ENCODE measurements at regions not wholly inside any gene's neighbourhood (a gene's known extent, or its start where the extent isn't known, plus 50 kb on each side); places are given as distances from the start of the nearest gene placed in this dataset.

DNA sequence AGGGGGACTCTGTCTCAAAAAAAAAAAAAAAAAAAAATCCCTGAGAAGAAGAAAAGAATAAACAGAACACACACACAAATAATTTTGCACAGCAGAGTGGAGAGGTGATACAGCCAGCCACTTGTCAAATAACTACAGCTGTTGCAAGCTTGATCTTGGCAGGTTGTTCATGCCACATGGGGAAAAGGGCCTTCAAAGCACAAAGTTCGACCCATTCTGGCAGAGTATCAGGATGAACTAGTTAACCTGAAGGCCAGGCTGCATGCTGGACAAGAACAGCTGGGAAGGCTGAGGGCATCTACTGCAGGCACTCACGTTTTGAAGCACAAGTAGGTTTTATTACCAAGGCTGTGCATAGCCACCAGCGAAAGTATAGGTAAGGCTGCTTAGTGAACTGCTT, 104.1 kb downstream of the KCTD15 start:
- no peak for DNase-seq

DNA sequence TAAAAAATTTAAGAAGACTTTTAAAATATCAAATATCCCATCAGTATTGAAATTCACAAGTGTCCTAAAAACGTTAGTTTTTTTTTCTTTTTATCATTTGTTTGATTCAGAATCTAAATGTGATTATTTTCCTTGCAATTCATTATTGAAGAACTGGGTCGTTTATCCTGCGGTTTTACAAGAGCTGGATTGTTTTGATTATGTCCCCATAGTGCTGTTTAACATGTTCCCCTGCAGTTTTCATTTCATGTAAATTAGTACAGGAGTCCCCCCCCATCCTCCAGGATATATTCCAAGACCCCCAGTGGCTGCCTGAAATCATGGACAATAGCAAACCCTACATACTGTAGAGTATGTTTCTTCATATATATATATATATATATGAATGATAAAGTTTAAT, 105.7 kb downstream of the KCTD15 start:
- DNase-seq, result no peak

DNA sequence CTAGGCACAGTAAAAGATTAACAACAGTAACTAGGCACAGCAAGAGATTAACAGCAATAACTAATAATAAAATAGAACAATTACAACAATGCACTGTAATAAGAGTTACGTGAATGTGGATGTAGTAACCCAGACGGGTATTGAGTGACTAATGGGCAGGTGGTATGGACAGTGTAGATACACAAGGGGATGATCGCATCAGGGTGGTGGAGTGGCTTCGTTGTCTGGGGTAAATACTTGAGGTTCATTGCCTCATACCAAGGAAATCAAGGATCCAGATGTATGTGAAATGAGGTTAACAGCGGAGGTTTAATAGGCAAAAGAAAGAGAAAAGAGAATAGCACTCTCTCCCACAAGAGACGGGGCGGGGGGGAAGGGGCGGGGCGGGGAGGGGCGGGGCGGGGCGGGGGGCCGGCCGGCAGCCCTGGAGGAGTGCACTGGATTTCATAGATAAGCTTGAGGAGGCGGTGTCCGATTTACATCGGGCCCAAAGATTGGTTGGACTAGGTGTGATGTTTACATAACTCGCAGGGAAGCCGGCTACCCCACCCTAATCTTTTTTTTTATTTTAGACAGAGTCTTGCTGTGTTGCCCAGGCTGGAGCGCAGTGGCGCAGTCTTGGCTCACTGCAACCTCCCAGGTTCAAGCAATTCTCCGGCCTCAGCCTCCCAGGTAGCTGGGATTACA, 106.3 kb downstream of the KCTD15 start:
- DNase-seq, result no peak

DNA sequence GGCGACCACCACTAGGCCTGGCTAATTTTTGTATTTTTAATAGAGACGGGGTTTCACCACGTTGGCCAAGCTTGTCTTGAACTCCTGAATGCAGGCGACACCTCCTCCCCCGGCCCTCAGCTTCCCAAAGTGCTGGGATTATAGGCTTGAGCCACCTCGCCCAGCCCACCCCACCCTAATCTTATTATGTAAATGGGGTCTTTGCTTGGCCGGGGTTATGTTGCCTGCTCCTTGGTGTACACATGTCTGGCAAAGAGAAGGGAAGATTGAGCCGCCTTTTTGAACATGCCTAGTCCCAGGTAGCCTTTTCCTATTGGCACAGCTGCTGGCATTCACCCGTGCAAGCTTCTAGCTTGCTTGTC, 106.8 kb downstream of the KCTD15 start:
- no peak for DNase-seq

DNA sequence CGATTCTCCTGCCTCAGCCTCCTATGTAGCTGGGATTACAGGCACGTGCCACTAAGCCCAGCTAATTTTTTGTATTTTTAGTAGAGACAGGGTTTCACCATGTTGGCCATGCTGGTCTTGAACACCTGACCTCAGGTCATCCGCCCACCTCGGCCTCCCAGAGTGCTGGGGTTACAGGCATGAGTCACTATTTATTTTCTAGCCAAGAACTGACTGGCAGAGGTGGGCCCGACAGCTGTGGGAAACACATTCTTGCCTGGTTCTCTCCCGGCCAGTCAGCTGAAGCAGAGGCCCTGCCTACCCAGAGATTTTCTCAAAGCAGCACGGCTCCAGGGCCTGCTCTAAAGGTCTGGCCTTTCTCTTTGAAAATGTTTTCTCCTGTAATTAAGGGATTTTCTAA, 108.0 kb downstream of the KCTD15 start:
- no peak for DNase-seq

DNA sequence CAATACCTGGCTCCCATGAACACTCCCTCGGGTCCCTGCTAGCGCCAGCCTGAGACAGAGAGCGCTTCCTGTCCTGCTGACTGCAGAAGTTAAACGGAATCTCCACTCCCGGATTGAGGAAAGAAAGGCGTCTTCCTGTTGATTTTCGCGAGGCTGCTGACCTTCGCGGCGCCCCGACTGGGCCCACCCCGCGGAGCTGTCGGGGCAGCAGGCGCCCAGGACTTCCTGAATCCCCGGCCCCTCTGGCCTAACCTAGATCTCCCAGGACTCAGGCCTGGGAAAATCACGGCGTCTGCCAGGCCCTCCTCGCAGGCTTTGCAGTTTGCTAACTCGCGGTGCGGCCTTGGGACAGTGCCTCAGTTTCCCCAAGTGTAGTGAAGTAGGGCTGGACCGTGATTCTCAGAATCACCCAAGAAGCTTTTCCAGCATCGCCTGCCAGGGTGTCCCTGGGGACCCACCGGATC, 108.8 kb downstream of the KCTD15 start:
- DNase-seq, result no peak

DNA sequence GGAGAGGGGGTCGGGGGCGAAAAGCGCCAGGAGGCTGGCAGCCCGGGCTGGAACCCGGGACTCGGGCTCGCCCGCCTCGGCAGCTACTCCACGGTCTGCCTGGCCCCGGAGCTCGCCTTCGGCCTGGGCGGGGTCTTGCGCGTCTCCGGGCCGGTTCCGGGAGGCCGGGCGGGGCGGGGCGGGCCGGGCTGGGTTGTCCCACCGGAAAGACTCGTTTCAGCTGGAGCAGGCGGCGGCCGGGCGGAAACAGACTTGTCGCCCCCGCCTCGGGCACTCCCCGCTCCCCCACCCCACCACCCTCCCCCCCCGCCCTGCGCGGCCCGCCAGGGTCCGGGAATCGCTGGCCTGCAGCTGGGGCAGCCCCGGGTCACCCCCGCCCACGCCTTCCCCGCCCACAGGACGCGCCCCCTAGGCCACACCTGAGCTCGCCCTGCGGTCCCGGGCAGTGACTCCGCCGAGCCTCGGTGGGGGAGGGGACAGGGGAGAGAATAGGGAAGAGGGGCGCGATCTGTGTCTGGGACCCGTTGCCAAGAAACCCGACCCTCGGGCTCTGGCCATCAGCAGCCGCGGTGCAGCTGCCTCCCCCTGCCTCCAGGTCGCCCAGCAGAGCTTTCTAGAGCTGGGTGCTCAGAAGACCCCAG, 109.4 kb downstream of the KCTD15 start:
- DNase-seq, result no peak

DNA sequence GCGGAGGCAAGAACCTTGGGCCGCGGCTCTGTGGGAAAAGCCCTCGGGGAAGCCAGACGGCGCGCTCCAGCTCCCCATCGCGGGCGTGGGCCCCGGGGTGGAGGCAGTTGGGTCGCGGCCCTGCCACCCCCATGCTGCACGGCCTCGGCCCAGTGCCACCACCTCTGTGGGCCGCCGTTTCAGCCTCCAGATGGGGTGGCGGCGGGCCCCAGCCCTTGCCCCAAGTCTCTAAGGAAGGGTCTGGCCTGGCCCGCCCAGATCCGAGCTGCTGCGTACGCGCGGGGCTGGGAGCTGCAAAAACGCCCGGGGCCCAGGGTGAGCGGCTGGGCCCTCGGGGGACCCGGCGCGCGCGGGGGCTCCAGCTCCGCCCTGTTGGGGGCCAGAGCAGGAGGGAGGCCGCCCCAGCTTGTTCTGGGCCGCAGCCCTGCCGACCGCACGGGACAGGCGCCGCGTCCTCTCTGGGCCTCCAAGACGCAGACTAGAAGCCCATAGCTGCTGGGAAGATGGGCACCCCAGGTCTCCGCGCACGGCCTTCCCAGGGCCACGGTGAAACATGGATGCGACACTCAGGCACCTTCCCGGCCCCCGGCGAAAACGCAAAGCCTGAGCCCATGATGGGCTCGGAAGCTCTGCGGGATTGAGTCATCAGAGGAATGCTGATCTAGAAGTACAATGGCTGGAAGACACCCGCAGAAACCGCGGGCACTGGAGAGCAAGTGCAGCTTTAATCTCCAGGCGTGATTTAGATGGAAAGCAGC, 110.1 kb downstream of the KCTD15 start:
- no peak for DNase-seq

DNA sequence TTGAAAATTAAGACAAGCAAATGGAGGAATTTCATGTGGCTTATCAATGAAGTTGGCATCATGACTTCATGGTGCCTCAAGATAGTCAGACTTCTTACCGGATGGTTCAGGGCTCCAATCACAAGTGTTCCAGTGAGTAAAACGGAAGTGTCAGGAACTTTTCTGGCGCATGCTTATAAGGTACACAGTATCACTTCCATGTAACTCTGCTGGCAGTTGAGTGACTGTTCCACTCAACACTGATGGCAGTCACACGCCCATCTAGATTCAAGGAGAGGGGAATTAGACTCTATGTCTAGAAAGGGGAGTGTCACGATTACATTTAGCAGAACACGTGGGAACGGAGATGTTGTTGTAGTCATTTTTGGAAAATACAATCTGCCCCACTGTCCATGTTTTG, 114.3 kb downstream of the KCTD15 start:
- no peak for DNase-seq

DNA sequence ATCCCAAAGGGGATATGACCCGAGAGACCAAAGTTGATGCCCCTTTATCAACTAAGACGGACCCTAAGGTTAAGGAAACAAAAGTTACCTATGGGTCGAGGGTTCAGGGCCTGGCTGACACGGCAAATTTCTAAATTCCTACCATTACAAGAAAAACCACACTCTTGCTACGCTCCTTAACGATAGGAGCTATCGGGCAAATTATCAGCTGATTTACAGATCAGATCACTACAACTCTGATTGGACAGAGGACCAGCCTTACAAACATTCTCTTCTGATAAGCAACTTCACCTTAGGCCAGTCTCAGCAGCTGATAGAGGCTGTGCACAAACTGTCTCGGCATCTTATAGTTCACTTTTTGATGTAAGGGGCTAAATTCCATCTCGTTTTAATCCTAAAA, 117.9 kb downstream of the KCTD15 start:
- no peak for DNase-seq

DNA sequence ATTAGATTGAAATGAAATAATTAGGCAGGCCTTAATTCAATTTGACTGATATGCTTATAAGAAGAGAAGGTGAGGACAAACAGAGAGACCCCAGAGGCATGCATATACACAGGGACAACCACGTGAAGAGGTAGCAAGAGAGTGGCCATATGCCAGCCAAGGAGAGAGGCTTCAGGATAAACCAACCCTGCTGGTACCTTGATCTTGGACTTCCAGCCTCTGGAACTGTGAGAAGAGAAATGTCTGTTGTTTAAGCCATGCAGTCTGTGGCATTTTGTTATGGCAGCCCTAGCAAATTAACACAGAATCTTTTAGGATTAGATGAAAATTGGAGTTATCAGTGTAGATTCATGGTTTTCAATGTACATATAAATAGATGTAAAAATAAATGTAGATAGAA, 120.1 kb downstream of the KCTD15 start:
- DNase-seq, result no peak

DNA sequence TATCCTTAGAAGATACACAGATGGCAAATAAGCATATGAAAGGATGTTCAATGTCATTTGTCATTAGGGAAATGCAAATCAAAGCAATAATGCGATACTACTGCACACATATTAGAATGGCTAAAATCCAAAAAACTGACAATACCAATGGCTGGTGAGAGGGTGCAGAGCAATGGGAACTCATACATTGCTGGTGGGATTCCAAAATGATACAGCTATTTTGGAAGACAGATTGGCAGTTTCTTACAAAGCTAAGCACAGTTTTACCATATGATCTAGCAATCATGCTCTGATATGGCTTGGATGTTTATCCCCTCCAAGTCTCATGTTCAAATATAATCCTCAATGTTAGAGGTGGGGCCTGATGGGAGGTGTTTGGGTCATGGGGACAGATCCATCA, 122.6 kb downstream of the KCTD15 start:
- no peak for DNase-seq

DNA sequence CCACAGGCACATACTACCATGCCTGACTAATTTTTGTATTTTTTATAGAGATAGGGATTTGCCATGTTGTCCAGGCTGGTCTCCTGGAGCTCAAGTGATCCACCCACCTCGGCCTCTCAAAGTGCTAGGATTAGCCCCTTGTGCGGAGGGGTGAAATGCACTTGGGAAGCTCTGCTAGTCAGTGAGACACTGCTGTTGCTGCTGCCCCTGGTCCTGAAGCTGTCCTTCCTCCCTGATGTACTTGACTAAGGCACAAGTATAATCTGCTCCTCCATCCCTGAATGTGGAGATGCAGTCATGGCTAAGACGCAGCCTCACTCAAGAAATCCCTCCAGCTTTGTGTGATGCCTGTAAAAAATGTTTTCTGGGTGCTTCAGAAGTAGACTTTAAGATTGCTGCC, 124.5 kb downstream of the KCTD15 start:
- DNase-seq, result no peak

DNA sequence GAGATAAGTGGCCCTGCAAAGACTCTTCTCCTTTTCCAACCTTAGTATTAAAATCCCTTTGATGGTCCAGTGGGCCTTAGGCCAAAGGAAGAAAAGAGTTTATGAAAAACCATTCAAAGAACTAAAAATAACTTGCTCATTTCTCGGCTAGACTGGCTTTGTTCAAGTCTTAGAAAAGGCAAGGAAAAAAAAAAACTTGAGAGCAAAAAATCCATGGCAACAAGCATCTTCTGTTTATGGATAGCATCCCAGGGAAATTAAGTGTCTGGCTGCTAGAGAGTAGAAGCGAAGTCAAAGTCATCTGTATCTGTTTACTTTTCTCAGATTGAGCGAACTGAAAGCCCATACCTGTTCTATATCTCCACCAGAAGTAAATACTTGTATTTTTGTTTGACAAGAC, 129.6 kb downstream of the KCTD15 start:
- DNase-seq, result no peak

DNA sequence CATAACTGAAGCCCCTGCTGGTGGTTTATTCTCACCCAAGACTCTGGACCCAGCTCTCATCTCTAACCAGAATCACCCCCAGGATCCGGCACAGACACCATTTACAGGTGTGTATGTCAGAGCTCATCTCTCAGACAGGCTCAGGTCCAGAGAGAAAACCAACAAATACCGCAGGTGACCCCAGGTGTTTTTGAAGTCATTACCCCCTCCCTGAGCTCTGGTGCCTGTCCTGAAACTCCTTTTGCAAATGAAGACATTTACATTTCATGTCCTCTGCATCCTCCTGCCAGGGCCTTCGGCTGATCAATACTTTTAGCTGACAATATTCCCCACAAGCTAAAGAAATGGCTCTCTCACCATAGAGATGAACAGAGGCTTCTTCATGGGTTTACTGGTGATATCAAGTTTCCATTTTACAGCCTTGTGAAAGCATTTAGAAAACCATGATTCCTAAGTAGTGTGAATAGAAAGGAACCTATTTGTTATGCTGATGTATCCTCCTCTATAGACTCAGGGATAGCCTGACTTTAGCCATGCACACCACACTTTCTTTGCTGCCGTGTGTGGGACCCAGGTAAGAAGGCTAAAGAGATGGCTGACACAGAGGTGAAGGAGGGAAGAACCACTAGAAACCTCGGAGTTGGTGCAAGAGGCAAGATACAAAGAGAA, 131.3 kb downstream of the KCTD15 start:
- no peak for DNase-seq

DNA sequence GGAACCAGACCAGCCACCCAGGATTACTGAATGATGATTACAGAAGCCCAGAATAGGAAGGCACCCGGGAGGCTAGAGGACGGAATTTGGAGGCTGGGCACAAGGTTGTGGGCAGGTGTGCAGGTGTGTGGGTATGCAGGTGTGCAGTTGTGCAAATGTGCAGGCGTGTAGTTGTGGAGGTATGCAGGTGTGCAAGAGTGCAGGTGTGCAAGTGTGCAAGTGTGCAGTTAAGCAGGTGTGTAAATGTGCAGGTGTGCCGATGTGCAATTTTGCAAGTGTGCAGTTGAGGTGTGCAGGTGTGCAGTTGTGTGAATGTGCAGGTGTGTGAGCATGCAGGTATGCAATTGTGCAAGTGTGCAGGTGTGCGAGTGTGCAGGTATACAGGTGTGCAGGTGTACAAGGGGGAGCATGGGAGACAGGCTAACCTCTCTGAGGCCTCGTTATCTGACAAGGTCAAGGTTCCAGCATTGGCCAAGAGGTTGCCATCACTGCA, 131.8 kb downstream of the KCTD15 start:
- no peak for DNase-seq

DNA sequence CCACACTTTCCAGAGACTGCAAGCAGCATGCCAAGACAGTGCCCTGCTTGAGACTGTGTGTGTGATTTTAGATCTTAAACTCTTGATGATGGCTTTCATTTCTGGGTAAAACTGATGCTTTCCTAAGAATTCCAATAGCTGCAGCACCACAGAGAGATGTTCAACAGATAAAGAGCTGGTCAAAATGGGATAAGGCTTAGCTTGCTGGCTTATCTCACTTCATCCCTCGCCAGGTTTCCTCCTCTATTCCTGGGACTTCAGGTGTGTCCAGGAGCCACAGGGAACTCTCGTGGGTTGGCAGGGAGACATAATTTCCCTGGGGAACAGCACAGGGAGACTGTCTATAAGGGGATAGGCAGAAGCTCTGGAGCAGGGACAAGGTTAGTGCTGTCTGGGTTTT, 137.3 kb downstream of the KCTD15 start:
- DNase-seq, result no peak

DNA sequence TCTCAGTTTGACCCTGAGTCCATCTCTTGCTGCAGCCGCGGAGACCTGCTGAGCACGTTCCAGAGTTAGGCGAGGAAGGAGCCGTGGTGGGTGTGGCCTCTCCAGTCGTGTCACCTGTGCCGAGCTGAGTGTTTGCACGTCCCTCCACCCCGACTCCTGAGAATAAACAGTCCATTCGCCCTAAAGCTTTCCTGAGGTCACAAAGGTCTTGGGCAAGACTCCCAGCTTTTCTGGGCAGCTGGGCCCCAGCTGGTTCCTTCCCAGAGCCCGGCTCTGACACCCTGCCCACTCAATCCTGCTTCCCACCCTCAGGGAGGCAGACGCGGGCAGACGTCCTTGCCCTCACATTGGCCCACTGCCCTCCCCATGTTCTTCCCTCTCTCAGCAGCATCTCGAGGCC, 142.2 kb downstream of the KCTD15 start:
- no peak for DNase-seq

DNA sequence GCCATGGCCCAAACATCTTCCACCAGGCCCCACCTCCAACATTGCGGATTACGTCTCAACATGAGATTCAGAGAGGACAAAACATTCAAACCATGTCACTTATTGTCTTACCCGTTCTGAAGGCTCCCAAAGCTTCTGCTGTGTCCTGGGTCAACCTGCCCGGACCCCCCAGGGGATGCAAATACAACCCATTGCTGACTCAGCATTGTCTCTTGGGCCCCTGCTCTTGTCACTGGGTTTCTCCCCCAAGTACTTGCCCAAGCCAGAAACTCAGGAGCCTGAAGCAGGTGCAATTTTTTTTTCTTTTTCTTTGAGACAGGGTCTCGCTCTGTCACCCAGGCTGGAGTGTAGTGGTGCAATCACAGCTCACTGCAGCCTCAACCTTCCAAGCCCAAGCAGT, 144.5 kb downstream of the KCTD15 start:
- no peak for DNase-seq

DNA sequence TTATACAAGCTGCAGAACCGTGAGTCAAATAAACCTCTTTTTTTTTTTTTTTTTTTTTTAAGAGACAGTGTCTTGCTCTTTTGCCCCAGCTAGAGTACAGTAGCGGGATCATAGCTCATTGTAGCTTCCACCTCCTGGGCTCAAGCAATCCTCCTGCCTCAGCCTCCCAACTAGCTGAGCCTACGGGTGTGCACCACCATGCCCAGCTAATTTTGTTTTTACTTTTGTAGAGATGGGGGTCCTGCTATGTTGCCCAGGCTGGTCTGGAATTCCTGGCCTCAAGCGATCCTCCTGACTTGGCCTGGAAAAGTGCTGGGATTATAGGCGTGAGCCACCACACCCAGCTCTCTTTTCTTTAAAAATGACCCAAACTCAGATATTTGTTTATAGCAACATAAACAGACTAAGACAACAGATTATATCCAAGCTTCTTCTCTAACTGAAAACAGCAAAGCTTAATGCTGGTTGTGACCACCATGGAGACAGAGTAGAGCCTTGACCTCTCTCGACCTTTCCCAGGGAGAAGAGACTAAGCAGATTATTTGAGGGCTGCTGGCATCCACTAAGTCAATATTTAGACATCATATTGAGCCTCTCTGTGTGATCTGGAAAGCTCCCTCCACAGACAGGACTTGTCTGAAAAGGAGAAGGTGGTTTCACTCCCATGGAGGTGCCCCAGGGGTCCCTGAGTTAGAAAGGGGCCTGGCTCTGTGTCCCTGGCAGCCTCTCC, 150.0 kb downstream of the KCTD15 start:
- DNase-seq, result no peak

DNA sequence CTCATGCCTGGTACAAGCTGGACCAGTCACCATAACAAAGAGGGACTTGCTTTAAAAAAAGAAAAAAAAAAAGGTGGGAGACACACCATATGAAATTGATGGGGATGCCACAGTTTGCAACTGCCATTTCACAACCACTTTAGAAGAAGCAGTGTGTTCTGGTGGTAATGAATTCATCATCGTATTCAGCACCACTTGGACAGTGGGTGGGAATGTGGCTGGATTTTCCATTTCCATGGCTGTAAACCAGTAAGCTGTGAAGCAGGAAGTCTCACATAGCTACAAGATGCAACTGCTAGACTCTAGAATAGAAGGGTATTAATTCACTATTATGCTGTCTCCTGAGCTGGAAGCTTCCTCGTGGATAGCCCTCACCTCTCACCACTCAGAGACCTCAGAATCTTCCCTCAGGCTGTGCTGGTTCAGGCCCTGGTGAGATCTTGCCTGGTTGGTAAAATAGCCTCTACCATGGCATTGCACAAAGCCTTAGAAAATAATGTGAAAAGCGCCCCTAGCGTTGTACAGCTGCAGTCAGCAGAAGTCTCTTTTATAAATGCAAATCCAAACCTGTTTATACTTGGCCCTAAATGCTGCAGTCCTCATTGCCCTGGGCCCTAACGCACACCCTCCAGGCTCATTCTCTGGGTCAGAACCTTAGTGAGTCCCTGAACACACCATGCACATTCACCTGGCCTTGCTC, 150.7 kb downstream of the KCTD15 start:
- DNase-seq, result no peak

DNA sequence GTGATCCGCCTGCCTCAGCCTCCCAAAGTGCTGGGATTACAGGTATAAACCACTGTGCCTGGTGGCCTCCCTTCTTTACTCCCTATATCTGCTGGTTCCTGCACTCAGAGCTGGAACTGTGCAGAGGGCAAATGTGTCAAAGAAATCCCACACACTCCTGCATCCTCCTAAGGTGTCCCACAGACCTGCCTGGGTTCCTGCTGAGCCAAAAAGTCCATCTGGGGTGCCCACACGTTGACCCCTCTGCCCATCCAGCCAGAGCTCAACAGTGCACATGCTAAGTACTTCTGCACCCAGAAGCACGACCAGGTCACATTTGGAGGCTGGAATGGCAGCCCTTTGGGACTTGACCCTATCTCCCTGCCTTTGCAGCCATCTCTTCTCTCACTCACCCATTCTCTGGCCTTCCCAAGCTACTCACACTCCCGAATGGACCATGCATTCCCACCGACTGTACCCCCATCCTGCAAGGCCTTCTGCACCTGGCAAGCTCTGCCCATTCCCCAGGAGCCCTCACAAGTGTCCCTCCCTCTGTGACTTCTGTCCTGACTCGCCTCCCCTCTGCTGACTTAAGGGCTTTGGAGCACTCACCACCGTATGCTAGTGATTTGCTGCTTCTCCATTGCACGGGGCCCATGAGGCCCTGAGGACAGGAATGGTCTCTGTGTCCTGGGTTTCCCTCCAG, 152.1 kb downstream of the KCTD15 start:
- no peak for DNase-seq

All from NCI-H774 (cell line).